Upper lobe of left lung (tissue), 6 donors: ENCODE measurements at regions not wholly inside any gene's neighbourhood (a gene's known extent, or its start where the extent isn't known, plus 50 kb on each side); places are given as distances from the start of the nearest gene placed in this dataset.

ENCODE experiments used
- ATAC-seq, 2 donors: fragments of 200-7000 bp; cut with Tn5 transposase; one replicate each; pipeline ENCODE4 v1.9.1; 2022; ENCODE audit warnings: mild to moderate bottlenecking in 2 of 2, moderate library complexity in 2 of 2; ENCODE audit not compliant: low FRiP score in 2 of 2
- DNase-seq, 2 donors: peaks; one replicate each; pipeline ENCODE4 v3.0.0-alpha.2; 2019 to 2020
- H3K27ac ChIP-seq, 4 donors: fragments of 200-600 bp; sonication (generic); one replicate each; pipeline ENCODE4 v1.5.1; 2016 to 2019
- H3K27me3 ChIP-seq, 4 donors: fragments of 200-600 bp; sonication (generic); one replicate each; pipeline ENCODE4 v1.5.1; 2017 to 2019
- H3K36me3 ChIP-seq, 4 donors: fragments of 200-600 bp; sonication (generic); one replicate each; pipeline ENCODE4 v1.5.1; 2016 to 2019
- H3K4me1 ChIP-seq, 4 donors: fragments of 200-600 bp; sonication (generic); one replicate each; pipeline ENCODE4 v1.5.1; 2018 to 2019
- H3K4me3 ChIP-seq, 4 donors: fragments of 200-600 bp; sonication (generic); one replicate each; pipeline ENCODE4 v1.5.1; 2017 to 2019; ENCODE audit warnings: mild to moderate bottlenecking in 2 of 4, moderate library complexity in 1 of 4
- H3K9me3 ChIP-seq, 4 donors: fragments of 200-600 bp; sonication (generic); one replicate each; pipeline ENCODE4 v1.5.1; 2018 to 2019
- EP300 ChIP-seq, 4 donors: sonication (generic); formaldehyde crosslinking; IDR thresholded peaks; one replicate each; pipeline ENCODE4 v1.5.1; 2017; ENCODE audit warnings: antibody characterized with exemption in 4 of 4, control low read depth in 2 of 4
- POLR2A ChIP-seq, 4 donors: fragments of 450-650 bp; IDR thresholded peaks; one replicate each; pipeline ENCODE4 v1.5.1; 2016 to 2017; ENCODE audit warnings: antibody characterized with exemption in 4 of 4, mild to moderate bottlenecking in 2 of 4
- POLR2AphosphoS5 ChIP-seq, 2 donors: sonication (generic); formaldehyde crosslinking; IDR thresholded peaks; one replicate each; pipeline ENCODE4 v1.5.1; 2017; ENCODE audit warnings: antibody characterized with exemption in 2 of 2
- WGBS, 2 donors: methylation state at CpG; one replicate each; pipeline ENCODE4 v1.1.5; 2017 to 2018; 5-methylcytosine and 5-hydroxymethylcytosine counted together
- TF ChIP-seq, protein P1 (sequence below), 6 experiments: fragments of 450-650 bp in 4 of 6; fragments of 200-600 bp in 2 of 6; sonication (generic) in 2 of 6; IDR thresholded peaks; one replicate each; pipeline ENCODE4 v1.5.1; 2016 to 2019; ENCODE audit warnings: antibody characterized with exemption in 6 of 6
- donor health status: DM: no; HTN: no; CAD: no; lungs with moderate emphysema.
- donor health status: DM: no; HTN: yes; CAD: no; lungs with severe emphysema.

DNA sequence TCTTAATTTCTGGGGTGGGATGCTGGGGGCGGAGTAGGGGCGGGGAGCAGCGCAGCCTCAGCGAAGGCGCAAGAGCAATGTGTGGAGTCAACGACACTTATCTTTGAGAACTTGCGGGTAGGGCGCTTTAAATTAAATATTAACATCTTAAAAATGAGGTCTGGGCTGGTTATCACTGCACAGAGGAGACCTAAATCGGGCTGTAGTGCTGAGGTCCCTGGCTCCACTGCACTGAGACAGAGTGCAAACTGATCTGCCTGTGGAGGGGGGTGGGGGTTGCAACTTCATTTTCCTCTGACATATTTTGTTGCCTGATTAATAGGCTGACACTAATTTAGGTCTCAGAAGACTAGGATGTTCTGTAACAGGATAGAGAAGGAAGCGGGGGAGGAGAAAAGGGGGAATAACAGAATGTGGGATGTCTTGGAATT is 253.0 kb upstream of the FANCL start:
- DNase-seq (peak in 1 of 2 donors; percentile 30), ATAC-seq (no peak)
- Histone ChIP-seq H3K27me3 (no peaks in the 10 kb centered on the region), H3K4me1 (no peaks in the 10 kb centered on the region), H3K4me3 (no peak overlapping the region), H3K36me3 (no peaks in the 10 kb centered on the region), H3K27ac (no peak overlapping the region), H3K9me3 (no peaks in the 10 kb centered on the region)
- WGBS, 2 donors = 69 to 78% methylated on average over 10 of the region's 10 CpGs
- TF ChIP-seq POLR2A (IDR thresholded peaks at IDR 0.05) (no peak), POLR2AphosphoS5 (IDR thresholded peaks at IDR 0.05) (no peak), EP300 (IDR thresholded peaks at IDR 0.05) (no peak)
- TF ChIP-seq, protein P1, sequence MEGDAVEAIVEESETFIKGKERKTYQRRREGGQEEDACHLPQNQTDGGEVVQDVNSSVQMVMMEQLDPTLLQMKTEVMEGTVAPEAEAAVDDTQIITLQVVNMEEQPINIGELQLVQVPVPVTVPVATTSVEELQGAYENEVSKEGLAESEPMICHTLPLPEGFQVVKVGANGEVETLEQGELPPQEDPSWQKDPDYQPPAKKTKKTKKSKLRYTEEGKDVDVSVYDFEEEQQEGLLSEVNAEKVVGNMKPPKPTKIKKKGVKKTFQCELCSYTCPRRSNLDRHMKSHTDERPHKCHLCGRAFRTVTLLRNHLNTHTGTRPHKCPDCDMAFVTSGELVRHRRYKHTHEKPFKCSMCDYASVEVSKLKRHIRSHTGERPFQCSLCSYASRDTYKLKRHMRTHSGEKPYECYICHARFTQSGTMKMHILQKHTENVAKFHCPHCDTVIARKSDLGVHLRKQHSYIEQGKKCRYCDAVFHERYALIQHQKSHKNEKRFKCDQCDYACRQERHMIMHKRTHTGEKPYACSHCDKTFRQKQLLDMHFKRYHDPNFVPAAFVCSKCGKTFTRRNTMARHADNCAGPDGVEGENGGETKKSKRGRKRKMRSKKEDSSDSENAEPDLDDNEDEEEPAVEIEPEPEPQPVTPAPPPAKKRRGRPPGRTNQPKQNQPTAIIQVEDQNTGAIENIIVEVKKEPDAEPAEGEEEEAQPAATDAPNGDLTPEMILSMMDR (IDR thresholded peaks at IDR 0.05) = no peak

DNA sequence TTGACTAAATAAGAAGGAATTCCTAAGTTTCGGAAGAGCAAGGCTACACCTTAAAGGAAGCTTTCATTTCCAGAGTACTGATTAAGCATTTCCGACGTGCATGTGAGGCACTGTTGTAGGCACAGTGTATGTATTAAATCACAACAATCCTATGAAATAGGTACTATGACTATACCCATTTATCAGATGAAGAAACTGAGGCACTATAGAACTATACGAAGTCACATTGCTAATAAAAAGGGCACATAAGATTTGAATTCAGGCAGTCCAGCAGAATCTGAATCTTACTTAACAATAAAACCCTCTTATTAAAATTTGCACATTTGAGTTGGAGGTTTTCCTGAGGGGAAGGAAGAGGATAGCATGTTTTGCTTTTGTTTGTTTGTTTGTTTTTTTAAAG is 243.5 kb upstream of the FANCL start:
- no peaks in the 10 kb centered on the region for H3K36me3 ChIP-seq
- no peaks in the 10 kb centered on the region for H3K9me3 ChIP-seq
- ATAC-seq (no peak), DNase-seq (no peak)
- no peaks in the 10 kb centered on the region for H3K27me3 ChIP-seq
- WGBS, 2 donors = 92 to 94% methylated on average over 4 of the region's 4 CpGs
- no peaks in the 10 kb centered on the region for H3K4me1 ChIP-seq
- no peak overlapping the region for H3K27ac ChIP-seq
- TF ChIP-seq, protein P1 (IDR thresholded peaks at IDR 0.05) = no peak
- no peak for TF ChIP-seq EP300 (IDR thresholded peaks at IDR 0.05)
- TF ChIP-seq POLR2AphosphoS5 (IDR thresholded peaks at IDR 0.05) = no peak
- no peak for TF ChIP-seq POLR2A (IDR thresholded peaks at IDR 0.05)
- no peak overlapping the region for H3K4me3 ChIP-seq

DNA sequence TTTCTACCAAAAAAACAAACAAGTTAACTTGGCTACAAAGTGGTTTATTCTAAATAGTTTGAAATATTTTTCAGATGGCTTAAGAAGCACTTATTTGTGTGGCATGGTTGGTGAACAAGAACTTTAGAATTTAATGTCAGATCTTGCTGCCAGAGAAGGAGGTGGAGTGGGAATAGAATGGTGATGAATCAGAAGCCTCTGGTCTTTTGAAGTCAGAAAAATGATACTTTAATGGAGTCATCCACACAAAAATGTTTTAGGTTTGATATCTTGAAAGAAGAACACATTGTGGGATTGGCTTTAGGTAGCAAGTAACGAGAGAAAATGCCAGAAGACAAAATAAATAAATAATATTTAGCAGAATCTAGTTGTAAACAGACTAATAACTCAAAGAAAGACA is 243.1 kb upstream of the FANCL start:
- Histone ChIP-seq H3K9me3 (no peaks in the 10 kb centered on the region), H3K27ac (no peak overlapping the region), H3K27me3 (no peaks in the 10 kb centered on the region), H3K4me3 (no peak overlapping the region), H3K4me1 (no peaks in the 10 kb centered on the region), H3K36me3 (no peaks in the 10 kb centered on the region)
- DNase-seq = no peak
- ATAC-seq = no peak
- TF ChIP-seq EP300 (IDR thresholded peaks at IDR 0.05) = no peak
- TF ChIP-seq, protein P1 (IDR thresholded peaks at IDR 0.05) = no peak
- no peak for TF ChIP-seq POLR2AphosphoS5 (IDR thresholded peaks at IDR 0.05)
- WGBS, 2 donors = 70 to 79% methylated on average over 1 of the region's 1 CpG

DNA sequence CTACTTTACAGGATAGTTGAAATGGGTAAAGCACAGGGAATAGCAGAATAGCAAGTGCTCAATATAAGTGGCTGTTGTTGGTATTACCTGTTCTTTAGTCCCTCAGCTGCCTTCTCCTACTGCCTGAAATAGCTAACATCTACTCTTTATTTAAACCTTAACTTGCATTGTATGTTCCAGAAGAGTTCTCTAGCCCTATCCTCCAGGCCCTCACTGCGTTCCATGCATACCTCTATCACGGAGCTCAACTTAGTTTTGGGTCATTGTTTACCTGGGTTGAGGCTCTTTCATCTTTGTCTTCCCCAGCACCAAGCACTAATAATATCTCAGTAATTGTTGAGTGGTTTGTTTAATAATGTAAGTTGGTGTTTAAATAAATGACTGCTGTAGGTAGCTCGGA is 242.2 kb upstream of the FANCL start:
- ATAC-seq (no peak), DNase-seq (no peak)
- TF ChIP-seq, protein P1 (IDR thresholded peaks at IDR 0.05) = no peak
- no peak for TF ChIP-seq EP300 (IDR thresholded peaks at IDR 0.05)
- TF ChIP-seq POLR2A (IDR thresholded peaks at IDR 0.05) = no peak
- H3K4me3 ChIP-seq = no peak overlapping the region
- H3K27me3 ChIP-seq = no peaks in the 10 kb centered on the region
- no peak overlapping the region for H3K27ac ChIP-seq
- H3K36me3 ChIP-seq = no peaks in the 10 kb centered on the region
- no peaks in the 10 kb centered on the region for H3K9me3 ChIP-seq
- H3K4me1 ChIP-seq = no peaks in the 10 kb centered on the region
- 56 to 64% methylated on average over 3 of the region's 3 CpGs for WGBS, 2 donors

DNA sequence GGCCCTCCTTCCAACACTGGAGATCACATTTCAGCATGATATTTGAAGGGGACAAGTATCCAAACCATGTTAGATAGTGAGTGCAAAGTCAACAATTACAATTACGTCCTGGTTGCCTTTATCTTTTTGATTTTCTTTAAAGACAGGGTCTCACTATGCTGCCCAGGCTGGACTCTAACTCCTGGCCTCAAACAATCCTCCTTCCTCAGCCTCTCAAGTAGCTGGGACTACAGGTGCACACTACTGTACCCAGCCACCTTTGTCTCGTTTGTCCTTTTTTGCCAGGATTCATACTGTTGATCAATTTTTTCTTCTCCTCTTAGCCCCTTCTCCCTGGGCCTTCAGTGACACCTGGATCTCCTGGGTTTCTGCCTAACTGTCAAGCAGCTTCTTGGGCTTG is 240.5 kb upstream of the FANCL start:
- no peak overlapping the region for H3K4me3 ChIP-seq
- no peaks in the 10 kb centered on the region for H3K27me3 ChIP-seq
- 64 to 83% methylated on average over 2 of the region's 2 CpGs for WGBS, 2 donors
- H3K27ac ChIP-seq = no peak overlapping the region
- no peaks in the 10 kb centered on the region for H3K9me3 ChIP-seq
- no peaks in the 10 kb centered on the region for H3K4me1 ChIP-seq
- no peaks in the 10 kb centered on the region for H3K36me3 ChIP-seq
- ATAC-seq (no peak), DNase-seq (no peak)
- TF ChIP-seq POLR2AphosphoS5 (IDR thresholded peaks at IDR 0.05) = no peak
- TF ChIP-seq, protein P1 (IDR thresholded peaks at IDR 0.05) = no peak
- no peak for TF ChIP-seq EP300 (IDR thresholded peaks at IDR 0.05)
